Temporal lobe (tissue), 1 donor: ENCODE measurements at regions not wholly inside any gene's neighbourhood (a gene's known extent, or its start where the extent isn't known, plus 50 kb on each side); places are given as distances from the start of the nearest gene placed in this dataset. TPM values are rescaled to one million over a fixed set of nuclear protein-coding genes. Genes with fewer than 3 reads are reported as not detected.

Experiments
- small RNA-seq: library from RNA; depleted of rRNA; stranded (forward); fragments of <200 nt; gene quantifications from one replicate; pipeline ENCODE3, GENCODE V24; 2014; ENCODE audit warnings: low replicate concordance

Small RNA genes lying in the stretch of these regions (small RNA-seq; reads per million reads assigned to genes)
- 0.13 reads per million for gene MIR3681
- gene RF00093, result not detected
- gene RNU6-843P, result not detected
